OCI-LY1 (cell line): ENCODE measurements at regions not wholly inside any gene's neighbourhood (a gene's known extent, or its start where the extent isn't known, plus 50 kb on each side); places are given as distances from the start of the nearest gene placed in this dataset.

Source experiments
- CTCF ChIP-seq: fragments of 200-600 bp; sonication (generic), shearing (Covaris generic); IDR thresholded peaks from 2 replicates; pipeline ENCODE4 v1.5.1; 2017; ENCODE audit warnings: mild to moderate bottlenecking, antibody characterized with exemption, low read length, moderate library complexity, mixed read lengths
- EZH2 ChIP-seq: fragments of 200-600 bp; sonication (generic), shearing (Covaris generic); IDR thresholded peaks from 2 replicates; pipeline ENCODE4 v1.8.0; 2017; ENCODE audit warnings: borderline replicate concordance, mixed run types, mild to moderate bottlenecking, antibody characterized with exemption, low read length, moderate library complexity, mixed read lengths

GRCh38 chr2:357811-358210, 69.9 kb upstream of the ALKAL2 start:
- no peak for TF ChIP-seq CTCF
- no peak for TF ChIP-seq EZH2
